Uterus (tissue), 3 donors: ENCODE measurements at regions not wholly inside any gene's neighbourhood (a gene's known extent, or its start where the extent isn't known, plus 50 kb on each side); places are given as distances from the start of the nearest gene placed in this dataset.

ENCODE experiments used
- DNase-seq, 2 donors: peaks; one replicate each; pipeline ENCODE4 v3.0.0-alpha.2; 2019 to 2020
- H3K27ac ChIP-seq, 2 donors: fragments of 200-600 bp; sonication (generic); 1 replicate in 1 of 2; 2 replicates in 1 of 2; pipeline ENCODE4 v1.5.1; 2016 to 2018
- H3K27me3 ChIP-seq, 2 donors: fragments of 200-600 bp; sonication (generic); one replicate each; pipeline ENCODE4 v1.5.1; 2018 to 2019; ENCODE audit warnings: control low read depth in 1 of 2
- H3K36me3 ChIP-seq, 2 donors: fragments of 200-600 bp; sonication (generic); one replicate each; pipeline ENCODE4 v1.5.1; 2019; ENCODE audit warnings: control low read depth in 1 of 2
- H3K4me1 ChIP-seq, 2 donors: fragments of 200-600 bp; sonication (generic); one replicate each; pipeline ENCODE4 v1.5.1; 2018 to 2019; ENCODE audit warnings: control low read depth in 1 of 2
- H3K4me3 ChIP-seq, 2 donors: fragments of 200-600 bp; sonication (generic); 1 replicate in 1 of 2; 2 replicates in 1 of 2; pipeline ENCODE4 v1.5.1; 2018 to 2019; ENCODE audit warnings: mild to moderate bottlenecking in 1 of 2
- H3K9me3 ChIP-seq, 2 donors: fragments of 200-600 bp; sonication (generic); one replicate each; pipeline ENCODE4 v1.5.1; 2019; ENCODE audit warnings: control low read depth in 1 of 2
- CTCF ChIP-seq, 4 experiments: fragments of 200-600 bp in 2 of 4; fragments of 450-650 bp in 2 of 4; sonication (generic) in 2 of 4; IDR thresholded peaks; one replicate each; pipeline ENCODE4 v1.5.1; 2016 to 2019; ENCODE audit warnings: antibody characterized with exemption in 4 of 4, mild to moderate bottlenecking in 2 of 4, moderate library complexity in 1 of 4
- POLR2A ChIP-seq, 2 donors: fragments of 450-650 bp; IDR thresholded peaks; one replicate each; pipeline ENCODE4 v1.6.1; 2016; ENCODE audit warnings: antibody characterized with exemption in 2 of 2, mild to moderate bottlenecking in 1 of 2, moderate library complexity in 1 of 2
- intact Hi-C: fragments of 100-400 bp; cut with DNase I; formaldehyde crosslinking; loops from one replicate; pipeline ENCODE4 v1.15.1; 2023; ENCODE audit warnings: low total_unique reads
- donor health status: DM: yes; HTN: yes; CAD: no.

GRCh38 chr5:4570047-4570995 lies 569.8 kb upstream of the ADAMTS16 start:
- no peaks in the 10 kb centered on the region for H3K36me3 ChIP-seq
- no peaks in the 10 kb centered on the region for H3K9me3 ChIP-seq
- no peak overlapping the region for H3K4me3 ChIP-seq
- intact Hi-C loops: no loop called here
- no peaks in the 10 kb centered on the region for H3K27me3 ChIP-seq
- TF ChIP-seq POLR2A (IDR thresholded peaks at IDR 0.05) (no peak), CTCF (IDR thresholded peaks at IDR 0.05) (no peak)
- H3K27ac ChIP-seq: no peak overlapping the region
- no peaks in the 10 kb centered on the region for H3K4me1 ChIP-seq
- no peak for DNase-seq

DNA sequence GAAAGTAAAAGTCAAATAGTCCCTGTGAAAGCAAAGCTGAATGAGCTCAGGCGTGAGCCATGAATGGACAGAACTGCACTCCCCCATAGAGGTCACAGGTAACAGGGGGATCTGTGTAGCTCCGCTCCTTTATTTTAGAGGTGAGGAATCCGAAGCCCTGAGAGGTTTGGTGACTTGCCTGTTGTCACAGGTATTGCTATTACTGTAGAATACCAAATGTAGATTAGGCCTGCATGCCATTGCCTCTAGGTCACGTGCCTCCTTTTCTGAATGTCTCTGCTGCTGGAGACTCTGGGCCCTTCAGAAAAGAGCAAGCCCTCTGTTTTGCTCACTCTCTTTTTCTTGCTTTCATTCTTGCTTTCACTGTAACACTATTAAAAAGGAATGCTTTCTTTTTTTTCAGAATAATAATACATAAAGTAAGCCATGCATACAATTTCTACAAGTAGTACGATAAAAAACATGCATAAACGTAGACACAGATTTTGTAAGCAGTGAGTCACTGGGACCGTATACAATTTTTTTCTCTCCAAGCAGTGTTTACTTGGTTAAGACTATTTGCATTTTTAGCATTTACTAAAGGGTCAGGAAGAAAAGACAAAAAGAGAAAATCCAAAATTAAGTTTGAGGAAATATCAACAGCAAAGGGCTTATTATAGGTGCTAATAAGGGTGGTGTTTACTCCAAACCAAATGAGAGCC lies 568.7 kb upstream of the ADAMTS16 start:
- Histone ChIP-seq H3K9me3 (no peaks in the 10 kb centered on the region), H3K27me3 (no peaks in the 10 kb centered on the region), H3K27ac (no peak overlapping the region), H3K4me3 (no peak overlapping the region), H3K36me3 (no peaks in the 10 kb centered on the region), H3K4me1 (no peaks in the 10 kb centered on the region)
- no peak for TF ChIP-seq POLR2A (IDR thresholded peaks at IDR 0.05)
- DNase-seq: no peak
- intact Hi-C loops: no loop called here

GRCh38 chr5:4572311-4573100 lies 567.6 kb upstream of the ADAMTS16 start:
- intact Hi-C loops: no loop called here

GRCh38 chr5:4575608-4576007 lies 564.5 kb upstream of the ADAMTS16 start:
- TF ChIP-seq CTCF (IDR thresholded peaks at IDR 0.05) (no peak), POLR2A (IDR thresholded peaks at IDR 0.05) (no peak)

More at GRCh38 chr5:4572311-4573100, 567.6 kb upstream of the ADAMTS16 start:
- Histone ChIP-seq H3K4me1 (no peaks in the 10 kb centered on the region), H3K9me3 (no peaks in the 10 kb centered on the region), H3K27ac (no peak overlapping the region), H3K4me3 (no peak overlapping the region), H3K27me3 (no peaks in the 10 kb centered on the region), H3K36me3 (no peaks in the 10 kb centered on the region)
- TF ChIP-seq POLR2A (IDR thresholded peaks at IDR 0.05) (no peak), CTCF (IDR thresholded peaks at IDR 0.05) (no peak)
- DNase-seq: no peak

DNA sequence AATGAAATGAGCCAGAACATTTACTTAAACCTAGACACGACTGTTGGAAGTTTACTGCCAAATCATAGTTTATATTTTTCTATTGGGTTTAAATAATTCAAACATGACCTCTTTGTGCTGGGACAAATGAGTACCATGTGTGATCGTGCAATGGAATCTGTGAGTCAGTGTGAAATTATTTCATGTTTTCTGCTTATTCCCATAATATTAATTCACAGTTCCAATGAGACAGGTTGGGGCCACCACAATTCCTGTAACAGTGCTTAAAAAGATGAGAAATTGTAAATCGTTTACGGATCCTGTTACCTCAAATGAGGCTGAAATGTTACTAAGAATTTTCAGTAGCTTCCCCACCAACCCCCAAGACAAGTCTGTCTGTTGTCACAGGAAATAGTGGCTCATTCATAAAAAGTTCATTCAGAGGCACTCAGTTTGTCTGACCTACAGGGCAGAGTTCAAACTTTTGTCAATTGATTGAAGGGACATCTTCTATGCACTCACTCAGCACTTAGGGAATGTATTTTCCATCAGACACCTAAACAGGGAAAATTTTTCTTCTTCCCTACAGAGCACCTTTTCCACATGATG lies 563.9 kb upstream of the ADAMTS16 start:
- H3K4me3 ChIP-seq: no peak overlapping the region
- no peaks in the 10 kb centered on the region for H3K27me3 ChIP-seq
- DNase-seq: no peak
- no peak overlapping the region for H3K27ac ChIP-seq
- H3K9me3 ChIP-seq: no peaks in the 10 kb centered on the region
- intact Hi-C loops: no loop called here
- no peak for TF ChIP-seq CTCF (IDR thresholded peaks at IDR 0.05)
- TF ChIP-seq POLR2A (IDR thresholded peaks at IDR 0.05): no peak
- no peaks in the 10 kb centered on the region for H3K4me1 ChIP-seq
- H3K36me3 ChIP-seq: no peaks in the 10 kb centered on the region

More at GRCh38 chr5:4575608-4576007, 564.5 kb upstream of the ADAMTS16 start:
- Histone ChIP-seq H3K27me3 (no peaks in the 10 kb centered on the region), H3K27ac (no peak overlapping the region), H3K9me3 (no peaks in the 10 kb centered on the region), H3K4me1 (no peaks in the 10 kb centered on the region), H3K4me3 (no peak overlapping the region), H3K36me3 (no peaks in the 10 kb centered on the region)
- DNase-seq: no peak
- intact Hi-C loops: no loop called here
